Adrenal gland (tissue), 9 donors: ENCODE measurements at regions not wholly inside any gene's neighbourhood (a gene's known extent, or its start where the extent isn't known, plus 50 kb on each side); places are given as distances from the start of the nearest gene placed in this dataset.

Experiments used
- DNase-seq, 7 donors: peaks; one replicate each; pipeline ENCODE4 v3.0.0-alpha.2; 2019 to 2020
- H3K27ac ChIP-seq, 5 donors: fragments of 200-600 bp; sonication (generic) in 4 of 5; 1 replicate in 3 of 5; 2 replicates in 2 of 5; pipeline versions ENCODE4 v1.5.1 to v1.8.0; 2016 to 2020; ENCODE audit warnings: mild to moderate bottlenecking in 1 of 5
- H3K27me3 ChIP-seq: fragments of 200-600 bp; 2 replicates; pipeline ENCODE4 v1.8.0; 2021
- H3K36me3 ChIP-seq, 2 donors: fragments of 200-600 bp; replicated peaks in 1 of 2; 1 replicate in 1 of 2; 2 replicates in 1 of 2; pipeline versions ENCODE4 v1.5.1 to v1.8.0; 2018 to 2022
- H3K4me1 ChIP-seq, 2 donors: fragments of 200-600 bp; replicated peaks in 1 of 2; 1 replicate in 1 of 2; 2 replicates in 1 of 2; pipeline versions ENCODE4 v1.5.1 to v1.8.0; 2018 to 2021
- H3K4me3 ChIP-seq, 4 donors: fragments of 200-600 bp; sonication (generic) in 3 of 4; one replicate each; pipeline ENCODE4 v1.5.1; 2016 to 2018
- H3K9me3 ChIP-seq, 3 donors: fragments of 200-600 bp; sonication (generic) in 1 of 3; replicated peaks in 1 of 3; 1 replicate in 2 of 3; 2 replicates in 1 of 3; pipeline versions ENCODE4 v1.5.1 to v1.8.0; 2016 to 2021
- CTCF ChIP-seq, 6 experiments: fragments of 450-650 bp in 4 of 6; fragments of 200-600 bp in 2 of 6; sonication (generic) in 1 of 6; IDR thresholded peaks; 1 replicate in 5 of 6; 2 replicates in 1 of 6; pipeline versions ENCODE4 v1.5.1 to v1.8.0; 2016 to 2021; ENCODE audit warnings: antibody characterized with exemption in 6 of 6, mild to moderate bottlenecking in 2 of 6, moderate library complexity in 1 of 6
- POLR2A ChIP-seq, 2 donors: fragments of 450-650 bp; IDR thresholded peaks; one replicate each; pipeline ENCODE4 v1.6.1; 2017; ENCODE audit warnings: antibody characterized with exemption in 2 of 2, mild to moderate bottlenecking in 2 of 2, moderate library complexity in 1 of 2
- WGBS, 4 donors: extraction: QIAGEN DNeasy Blood & Tissue Kit in 2 of 4; methylation state at CpG; one replicate each; pipeline versions ENCODE4 v1.1.5 to v1.1.7; 2013 to 2017; 5-methylcytosine and 5-hydroxymethylcytosine counted together
- intact Hi-C, 2 donors: fragments of 100-400 bp; cut with DNase I; formaldehyde crosslinking; loops; one replicate each; pipeline versions ENCODE4 v1.14.1 to v1.15.0; 2022 to 2023
- donor health status: healthy with polysubstance abuse.
- donor health status: Bipolar disorder and iron deficiency.
- donor health status: DM: yes; HTN: yes; CAD: no.
- donor health status: DM: no; HTN: no; CAD: no.
- donor health status: DM: no; HTN: no; CAD: no.

- H3K9me3 ChIP-seq = no peaks in the 10 kb centered on the region
- no peaks in the 10 kb centered on the region for H3K36me3 ChIP-seq
- no peaks in the 10 kb centered on the region for H3K27me3 ChIP-seq
- WGBS, 4 donors = 30 to 57% (median 46%) methylated on average over 3 of the region's 3 CpGs
- TF ChIP-seq CTCF (IDR thresholded peaks at IDR 0.05) (no peak), POLR2A (IDR thresholded peaks at IDR 0.05) (no peak)
- no peak overlapping the region for H3K4me3 ChIP-seq
- H3K4me1 ChIP-seq = no peaks in the 10 kb centered on the region
- DNase-seq = no peak
- H3K27ac ChIP-seq = no peak overlapping the region
- intact Hi-C loops = no loop called here
Measured at GRCh38 chr5:30607301-30607894, 586.1 kb upstream of the CDH6 start.

GRCh38 chr5:30605693-30606268, 587.7 kb upstream of the CDH6 start:
- Histone ChIP-seq H3K27ac (no peak overlapping the region), H3K4me1 (no peaks in the 10 kb centered on the region), H3K4me3 (no peak overlapping the region), H3K27me3 (no peaks in the 10 kb centered on the region), H3K9me3 (no peaks in the 10 kb centered on the region), H3K36me3 (no peaks in the 10 kb centered on the region)
- TF ChIP-seq CTCF (IDR thresholded peaks at IDR 0.05) (no peak), POLR2A (IDR thresholded peaks at IDR 0.05) (no peak)
- WGBS, 4 donors = 60 to 77% (median 68%) methylated on average over 2 of the region's 2 CpGs
- DNase-seq = no peak
- intact Hi-C loops = no loop called here

- intact Hi-C loops = no loop called here
- TF ChIP-seq POLR2A (IDR thresholded peaks at IDR 0.05) (no peak), CTCF (IDR thresholded peaks at IDR 0.05) (no peak)
- Histone ChIP-seq H3K9me3 (no peaks in the 10 kb centered on the region), H3K27me3 (no peaks in the 10 kb centered on the region), H3K36me3 (no peaks in the 10 kb centered on the region), H3K4me1 (no peaks in the 10 kb centered on the region), H3K4me3 (no peak overlapping the region), H3K27ac (no peak overlapping the region)
- 73 to 78% (median 75%) methylated on average over 2 of the region's 2 CpGs for WGBS, 4 donors
- no peak for DNase-seq
Measured at GRCh38 chr5:30604648-30605262, 588.7 kb upstream of the CDH6 start.

- Histone ChIP-seq H3K4me1 (no peaks in the 10 kb centered on the region), H3K4me3 (no peak overlapping the region), H3K36me3 (no peaks in the 10 kb centered on the region), H3K9me3 (no peaks in the 10 kb centered on the region), H3K27me3 (no peaks in the 10 kb centered on the region), H3K27ac (no peak overlapping the region)
- DNase-seq = no peak
- TF ChIP-seq CTCF (IDR thresholded peaks at IDR 0.05) (no peak), POLR2A (IDR thresholded peaks at IDR 0.05) (no peak)
- intact Hi-C loops = no loop called here
Measured at GRCh38 chr5:30600892-30601291, 592.6 kb upstream of the CDH6 start.
